Pancreas (tissue), 10 donors: ENCODE measurements at regions not wholly inside any gene's neighbourhood (a gene's known extent, or its start where the extent isn't known, plus 50 kb on each side); places are given as distances from the start of the nearest gene placed in this dataset.
"Not testable (repeated sequence)": the region's sequence is repeated elsewhere in the genome, so short reads cannot be mapped to it uniquely, and the experiment has no call there.

Source experiments
- ATAC-seq, 4 donors: fragments of 200-7000 bp; cut with Tn5 transposase; one replicate each; pipeline versions ENCODE4 v1.8.0 to v1.9.1; 2020; ENCODE audit warnings: mild to moderate bottlenecking in 4 of 4, moderate library complexity in 4 of 4
- DNase-seq, 6 donors: peaks; one replicate each; pipeline ENCODE4 v3.0.0-alpha.2; 2020
- FAIRE-seq: peaks from 2 replicates; lab custom pipeline; 2012; peaks lifted over from hg19 to GRCh38; lab: Jason Lieb, UNC
- H3K27ac ChIP-seq, 4 donors: fragments of 200-600 bp; sonication (generic); 1 replicate in 3 of 4; 2 replicates in 1 of 4; pipeline versions ENCODE4 v1.5.0 to v1.8.0; 2020
- H3K27me3 ChIP-seq, 4 donors: fragments of 200-600 bp; one replicate each; pipeline ENCODE4 v1.8.0; 2021
- H3K36me3 ChIP-seq, 3 donors: fragments of 200-600 bp; sonication (generic) in 1 of 3; one replicate each; pipeline versions ENCODE4 v1.5.0 to v1.8.0; 2020 to 2021
- H3K4me1 ChIP-seq, 3 donors: fragments of 200-600 bp; one replicate each; pipeline ENCODE4 v1.8.0; 2021
- H3K4me3 ChIP-seq, 4 donors: fragments of 200-600 bp; sonication (generic) in 2 of 4; one replicate each; pipeline versions ENCODE4 v1.5.0 to v1.8.0; 2020 to 2021
- H3K9me3 ChIP-seq, 4 donors: fragments of 200-600 bp; one replicate each; pipeline ENCODE4 v1.8.0; 2021
- WGBS, 2 donors: extraction: QIAGEN DNeasy Blood & Tissue Kit; methylation state at CpG; one replicate each; pipeline ENCODE4 v1.1.7; 2013; 5-methylcytosine and 5-hydroxymethylcytosine counted together
- intact Hi-C, 3 donors: fragments of 100-400 bp; cut with DNase I; formaldehyde crosslinking; loops; one replicate each; pipeline versions ENCODE4 v1.11.1 to v1.14.2; 2022
- TF ChIP-seq, protein P1 (sequence below), 4 donors: fragments of 200-600 bp; sonication (generic) in 3 of 4; IDR thresholded peaks; one replicate each; pipeline versions ENCODE4 v1.5.0 to v1.8.0; 2021; ENCODE audit warnings: antibody characterized with exemption in 4 of 4
- donor health status: healthy with polysubstance abuse.
- donor health status: DM: no; HTN: no; CAD: no; lungs with moderate emphysema.
- donor health status: DM: no; HTN: no; CAD: no.
- donor health status: control.
- donor health status: control.
- donor health status: Bipolar disorder and iron deficiency.
- donor health status: DM: yes; HTN: yes; CAD: no.
- donor health status: DM: no; HTN: no; CAD: no.
- donor health status: DM: no; HTN: no; CAD: no.
- donor health status: DM: yes; HTN: yes; CAD: no.

DNA sequence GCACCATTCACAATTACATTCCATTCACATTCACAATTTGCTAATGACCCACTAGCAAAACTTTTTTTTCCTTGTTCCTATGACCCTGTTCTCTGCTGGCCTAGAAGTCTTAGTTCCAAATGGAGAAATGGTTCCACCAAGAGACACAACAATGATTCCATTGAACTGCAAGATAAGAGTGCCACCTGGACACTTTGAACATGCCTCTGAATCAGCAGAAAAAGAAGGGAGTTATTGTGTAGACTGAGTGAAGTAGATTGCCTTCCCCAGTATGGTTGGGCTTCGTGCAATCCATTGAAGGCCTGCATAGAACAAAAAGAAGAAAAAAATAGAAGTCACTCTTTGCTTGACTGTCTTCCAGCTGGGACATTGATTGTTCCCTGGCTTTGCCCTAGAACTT is 133.8 kb upstream of the PMCH start:
- Histone ChIP-seq H3K36me3 (no peaks in the 10 kb centered on the region), H3K4me3 (no peak overlapping the region), H3K9me3 (no peaks in the 10 kb centered on the region), H3K27ac (no peak overlapping the region), H3K27me3 (no peaks in the 10 kb centered on the region), H3K4me1 (no peaks in the 10 kb centered on the region)
- WGBS, 2 donors, result 74% methylated on average over 1 of the region's 1 CpG
- intact Hi-C loops, result no loop called here
- ATAC-seq (no peak), DNase-seq (no peak), FAIRE-seq (no peak)
- TF ChIP-seq, protein P1, sequence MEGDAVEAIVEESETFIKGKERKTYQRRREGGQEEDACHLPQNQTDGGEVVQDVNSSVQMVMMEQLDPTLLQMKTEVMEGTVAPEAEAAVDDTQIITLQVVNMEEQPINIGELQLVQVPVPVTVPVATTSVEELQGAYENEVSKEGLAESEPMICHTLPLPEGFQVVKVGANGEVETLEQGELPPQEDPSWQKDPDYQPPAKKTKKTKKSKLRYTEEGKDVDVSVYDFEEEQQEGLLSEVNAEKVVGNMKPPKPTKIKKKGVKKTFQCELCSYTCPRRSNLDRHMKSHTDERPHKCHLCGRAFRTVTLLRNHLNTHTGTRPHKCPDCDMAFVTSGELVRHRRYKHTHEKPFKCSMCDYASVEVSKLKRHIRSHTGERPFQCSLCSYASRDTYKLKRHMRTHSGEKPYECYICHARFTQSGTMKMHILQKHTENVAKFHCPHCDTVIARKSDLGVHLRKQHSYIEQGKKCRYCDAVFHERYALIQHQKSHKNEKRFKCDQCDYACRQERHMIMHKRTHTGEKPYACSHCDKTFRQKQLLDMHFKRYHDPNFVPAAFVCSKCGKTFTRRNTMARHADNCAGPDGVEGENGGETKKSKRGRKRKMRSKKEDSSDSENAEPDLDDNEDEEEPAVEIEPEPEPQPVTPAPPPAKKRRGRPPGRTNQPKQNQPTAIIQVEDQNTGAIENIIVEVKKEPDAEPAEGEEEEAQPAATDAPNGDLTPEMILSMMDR (IDR thresholded peaks at IDR 0.05), result no peak

GRCh38 chr12:102329883-102330282 is 132.2 kb upstream of the PMCH start:
- intact Hi-C loops, result no loop called here
- no peak overlapping the region for H3K27ac ChIP-seq
- FAIRE-seq, result no peak
- H3K36me3 ChIP-seq, result no peaks in the 10 kb centered on the region
- no peak for DNase-seq
- TF ChIP-seq, protein P1 (IDR thresholded peaks at IDR 0.05), result no peak
- H3K27me3 ChIP-seq, result no peaks in the 10 kb centered on the region
- H3K4me3 ChIP-seq, result no peak overlapping the region
- no peaks in the 10 kb centered on the region for H3K9me3 ChIP-seq
- no peaks in the 10 kb centered on the region for H3K4me1 ChIP-seq
- ATAC-seq, result no peak

GRCh38 chr12:102326982-102327381 is 129.3 kb upstream of the PMCH start:
- Histone ChIP-seq H3K27ac (no peak overlapping the region), H3K4me3 (no peak overlapping the region), H3K27me3 (no peaks in the 10 kb centered on the region), H3K4me1 (no peaks in the 10 kb centered on the region), H3K9me3 (no peaks in the 10 kb centered on the region), H3K36me3 (no peaks in the 10 kb centered on the region)
- ATAC-seq (no peak), FAIRE-seq (no peak), DNase-seq (no peak)
- TF ChIP-seq, protein P1 (IDR thresholded peaks at IDR 0.05), result no peak
- intact Hi-C loops, result no loop called here
- WGBS, 2 donors, result 4 to 11% methylated on average over 1 of the region's 1 CpG

DNA sequence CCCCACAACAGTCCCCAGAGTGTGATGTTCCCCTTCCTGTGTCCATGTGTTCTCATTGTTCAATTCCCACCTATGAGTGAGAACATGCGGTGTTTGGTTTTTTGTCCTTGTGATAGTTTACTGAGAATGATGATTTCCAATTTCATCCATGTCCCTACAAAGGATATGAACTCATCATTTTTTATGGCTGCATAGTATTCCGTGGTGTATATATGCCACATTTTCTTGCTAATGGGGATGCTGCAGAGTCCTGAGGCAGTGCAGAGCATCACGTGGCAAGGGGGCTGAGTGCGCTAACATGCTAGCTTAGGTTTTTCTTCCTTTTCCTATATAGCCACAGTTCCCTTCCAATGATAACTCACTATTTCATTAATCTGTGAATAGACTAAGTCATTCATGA is 127.5 kb upstream of the PMCH start:
- H3K27ac ChIP-seq, H3K4me3 ChIP-seq, FAIRE-seq, H3K9me3 ChIP-seq, H3K4me1 ChIP-seq, H3K27me3 ChIP-seq, intact Hi-C loops, DNase-seq, H3K36me3 ChIP-seq, ATAC-seq: not testable (repeated sequence)
- 70 to 76% methylated on average over 3 of the region's 4 CpGs for WGBS, 2 donors

DNA sequence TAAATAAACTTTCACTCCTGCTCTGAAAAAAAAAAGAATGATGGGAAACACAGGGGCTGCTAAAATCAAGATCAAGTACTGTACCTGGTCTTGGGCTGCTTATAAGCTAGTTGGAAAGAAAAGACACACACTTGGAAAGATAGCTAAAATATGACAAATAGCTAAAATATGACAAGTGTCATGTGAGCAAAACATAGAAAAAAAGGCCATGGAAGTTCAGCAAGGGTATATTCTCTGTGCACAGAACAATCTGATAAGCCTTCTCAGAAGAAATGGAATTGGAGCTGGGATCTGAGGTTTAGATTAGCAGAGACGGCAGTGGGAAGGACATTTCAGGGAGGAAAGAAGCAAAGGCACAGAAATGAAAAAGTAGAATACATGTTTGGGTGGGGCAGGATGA is 126.2 kb upstream of the PMCH start:
- DNase-seq, result no peak
- no peak overlapping the region for H3K27ac ChIP-seq
- no peak for ATAC-seq
- no peaks in the 10 kb centered on the region for H3K36me3 ChIP-seq
- TF ChIP-seq, protein P1 (IDR thresholded peaks at IDR 0.05), result no peak
- no peaks in the 10 kb centered on the region for H3K9me3 ChIP-seq
- H3K4me1 ChIP-seq, result no peaks in the 10 kb centered on the region
- H3K27me3 ChIP-seq, result no peaks in the 10 kb centered on the region
- H3K4me3 ChIP-seq, result no peak overlapping the region
- intact Hi-C loops, result no loop called here
- 71 to 75% methylated on average over 1 of the region's 1 CpG for WGBS, 2 donors
- no peak for FAIRE-seq

- Histone ChIP-seq H3K9me3 (no peaks in the 10 kb centered on the region), H3K4me1 (no peaks in the 10 kb centered on the region), H3K36me3 (no peaks in the 10 kb centered on the region), H3K4me3 (no peak overlapping the region), H3K27ac (no peak overlapping the region), H3K27me3 (no peaks in the 10 kb centered on the region)
- TF ChIP-seq, protein P1 (IDR thresholded peaks at IDR 0.05), result no peak
- FAIRE-seq (no peak), DNase-seq (no peak), ATAC-seq (no peak)
- intact Hi-C loops, result no loop called here
- WGBS, 2 donors, result 75 to 77% methylated on average over 1 of the region's 1 CpG
Observed at GRCh38 chr12:102322254-102322653, 124.6 kb upstream of the PMCH start.
